H9 (cell line): ENCODE measurements at regions not wholly inside any gene's neighbourhood (a gene's known extent, or its start where the extent isn't known, plus 50 kb on each side); places are given as distances from the start of the nearest gene placed in this dataset.
A peak's percentile ranks its signal among the peaks of the same experiment; 100 is the strongest.

ENCODE experiments used
- DNase-seq: peaks from one replicate; pipeline ENCODE4 v3.0.0-alpha.2; 2017
- H2AFZ ChIP-seq: one replicate; pipeline ENCODE4 v1.6.1; 2013; ENCODE audit warnings: mild to moderate bottlenecking, low read length, control low read depth, moderate library complexity
- H2AK5ac ChIP-seq: 2 replicates; pipeline ENCODE4 v1.6.1; 2013; ENCODE audit warnings: low read length, control low read depth, mixed read lengths; ENCODE audit not compliant: insufficient read length
- H2BK120ac ChIP-seq: one replicate; pipeline ENCODE4 v1.6.1; 2013; ENCODE audit warnings: low read depth, mild to moderate bottlenecking, low read length, control low read depth, inconsistent platforms; ENCODE audit not compliant: poor library complexity, severe bottlenecking
- H2BK12ac ChIP-seq: 2 replicates; pipeline ENCODE4 v1.6.1; 2013; ENCODE audit warnings: low read length, control low read depth, mixed read lengths, low read depth; ENCODE audit not compliant: insufficient read length
- H2BK15ac ChIP-seq: 2 replicates; pipeline ENCODE4 v1.6.1; 2013; ENCODE audit warnings: low read depth, low read length, control low read depth
- H2BK20ac ChIP-seq: one replicate; pipeline ENCODE4 v1.6.1; 2013; ENCODE audit warnings: low read depth, mild to moderate bottlenecking, low read length, control low read depth, inconsistent platforms; ENCODE audit not compliant: poor library complexity, severe bottlenecking
- H2BK5ac ChIP-seq: 2 replicates; pipeline ENCODE4 v1.6.1; 2013; ENCODE audit warnings: low read length, control low read depth, mixed read lengths; ENCODE audit not compliant: insufficient read length
- H3K14ac ChIP-seq: 2 replicates; pipeline ENCODE4 v1.6.1; 2013; ENCODE audit warnings: low read length, control low read depth; ENCODE audit not compliant: insufficient read depth
- H3K18ac ChIP-seq: 2 replicates; pipeline ENCODE4 v1.6.1; 2013; ENCODE audit warnings: low read depth, mild to moderate bottlenecking, mixed read lengths, low read length, control low read depth; ENCODE audit not compliant: insufficient read length
- H3K23ac ChIP-seq: 2 replicates; pipeline ENCODE4 v1.6.1; 2013; ENCODE audit warnings: low read length, control low read depth, mixed read lengths, low read depth; ENCODE audit not compliant: insufficient read length
- H3K23me2 ChIP-seq: 2 replicates; pipeline ENCODE4 v1.6.1; 2013; ENCODE audit warnings: low read depth, mild to moderate bottlenecking, mixed read lengths, low read length, control low read depth; ENCODE audit not compliant: insufficient read length, poor library complexity, severe bottlenecking
- H3K27ac ChIP-seq: 2 replicates; pipeline ENCODE4 v1.5.1; 2013; ENCODE audit warnings: low read length, control low read depth, mixed read lengths, low read depth; ENCODE audit not compliant: insufficient read length
- H3K27me3 ChIP-seq: 2 replicates; pipeline ENCODE4 v1.6.1; 2013; ENCODE audit warnings: low read length, control low read depth, inconsistent platforms; ENCODE audit not compliant: insufficient read depth
- H3K4ac ChIP-seq: 2 replicates; pipeline ENCODE4 v1.6.1; 2013; ENCODE audit warnings: low read depth, mild to moderate bottlenecking, control low read depth, inconsistent platforms, low read length, moderate library complexity
- H3K4me1 ChIP-seq: 2 replicates; pipeline ENCODE4 v1.6.1; 2013; ENCODE audit warnings: low read length, control low read depth, inconsistent platforms; ENCODE audit not compliant: insufficient read depth
- H3K4me2 ChIP-seq: 2 replicates; pipeline ENCODE4 v1.6.1; 2013; ENCODE audit warnings: low read length, control low read depth, mixed read lengths; ENCODE audit not compliant: insufficient read length, insufficient read depth
- H3K56ac ChIP-seq: 2 replicates; pipeline ENCODE4 v1.6.1; 2013; ENCODE audit warnings: low read depth, mild to moderate bottlenecking, mixed read lengths, low read length, control low read depth; ENCODE audit not compliant: insufficient read length
- H3K79me1 ChIP-seq: 2 replicates; pipeline ENCODE4 v1.6.1; 2013; ENCODE audit warnings: low read depth, mild to moderate bottlenecking, moderate library complexity, low read length, control low read depth, inconsistent platforms; ENCODE audit not compliant: insufficient read depth, poor library complexity, severe bottlenecking
- H3K79me2 ChIP-seq: 2 replicates; pipeline ENCODE4 v1.6.1; 2013; ENCODE audit warnings: low read length, control low read depth, inconsistent platforms; ENCODE audit not compliant: insufficient read depth
- H3K9ac ChIP-seq: 2 replicates; pipeline ENCODE4 v1.6.1; 2013; ENCODE audit warnings: low read length, control low read depth, mixed read lengths; ENCODE audit not compliant: insufficient read length; ENCODE audit errors: extremely low read depth
- H3K9me3 ChIP-seq: one replicate; pipeline ENCODE4 v1.6.1; 2013; ENCODE audit warnings: low read depth, low read length, inconsistent platforms; ENCODE audit not compliant: control insufficient read depth
- H3T11ph ChIP-seq: one replicate; pipeline ENCODE4 v1.6.1; 2013; ENCODE audit warnings: mild to moderate bottlenecking, low read length, control low read depth, inconsistent platforms
- H4K20me1 ChIP-seq: one replicate; pipeline ENCODE4 v1.6.1; 2013; ENCODE audit not compliant: control insufficient read depth, insufficient read length, insufficient read depth
- H4K5ac ChIP-seq: 2 replicates; pipeline ENCODE4 v1.6.1; 2013; ENCODE audit warnings: low read depth, mild to moderate bottlenecking, mixed read lengths, low read length, control low read depth; ENCODE audit not compliant: insufficient read length
- H4K8ac ChIP-seq: replicated peaks from 2 replicates; pipeline ENCODE4 v1.6.1; 2013; ENCODE audit warnings: low read length, control low read depth, mixed read lengths, low read depth; ENCODE audit not compliant: insufficient read length
- H4K91ac ChIP-seq: 2 replicates; pipeline ENCODE4 v1.6.1; 2013; ENCODE audit warnings: low read depth, mild to moderate bottlenecking, moderate library complexity, mixed read lengths, low read length, control low read depth; ENCODE audit not compliant: insufficient read length
- H3K27ac Mint-ChIP-seq, 3 experiments: 2 replicates in 2 of 3; 3 replicates in 1 of 3; pipeline ENCODE4 v1.8.0; 2020 to 2021; ENCODE audit warnings: mixed read lengths in 3 of 3, mild to moderate bottlenecking in 1 of 3, moderate library complexity in 1 of 3
- H3K27me3 Mint-ChIP-seq: 2 replicates; pipeline ENCODE4 v1.8.0; 2021; ENCODE audit warnings: low read depth, mild to moderate bottlenecking, moderate library complexity, mixed read lengths
- H3K36me3 Mint-ChIP-seq, 3 experiments: 2 replicates in 2 of 3; 3 replicates in 1 of 3; pipeline ENCODE4 v1.8.0; 2020 to 2021; ENCODE audit warnings: low read depth in 3 of 3, mixed read lengths in 3 of 3; ENCODE audit not compliant: insufficient read depth in 1 of 3
- H3K4me1 Mint-ChIP-seq, 2 experiments: 2 replicates each; pipeline ENCODE4 v1.8.0; 2020; ENCODE audit warnings: mixed read lengths in 2 of 2
- H3K4me3 Mint-ChIP-seq, 2 experiments: 2 replicates in 1 of 2; 3 replicates in 1 of 2; pipeline ENCODE4 v1.8.0; 2020 to 2021; ENCODE audit warnings: mild to moderate bottlenecking in 2 of 2, mixed read lengths in 2 of 2, moderate library complexity in 1 of 2
- H3K9me3 Mint-ChIP-seq, 2 experiments: 2 replicates in 1 of 2; 3 replicates in 1 of 2; pipeline ENCODE4 v1.8.0; 2020; ENCODE audit warnings: mild to moderate bottlenecking in 2 of 2, mixed read lengths in 2 of 2, moderate library complexity in 1 of 2
- TF ChIP-seq, protein P1 (sequence below): fragments of 200-600 bp; sonication (generic); conservative IDR thresholded peaks from 3 replicates; pipeline ENCODE4 v1.8.0; 2021; ENCODE audit warnings: antibody characterized with exemption, mild to moderate bottlenecking

DNA sequence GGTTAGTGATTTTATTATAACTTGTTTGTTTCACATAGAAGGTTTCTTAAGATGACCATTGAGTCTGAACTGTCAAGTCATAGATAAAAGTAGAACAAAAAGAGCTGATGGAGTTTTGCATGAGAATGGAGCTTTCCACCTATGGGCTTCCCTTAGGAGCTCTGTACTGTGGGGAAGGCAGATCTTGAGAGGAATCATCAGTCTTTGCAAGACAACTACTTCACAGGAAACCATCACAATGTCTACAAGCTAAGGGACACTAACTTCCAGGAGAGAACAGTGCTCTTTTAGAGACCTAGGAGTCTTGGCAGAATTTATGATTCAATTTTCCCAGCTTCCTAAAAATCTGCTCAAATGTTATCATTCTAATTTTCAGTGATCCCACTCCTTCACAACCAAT, 78.2 kb downstream of the FBXO5 start:
- H3K27ac Mint-ChIP-seq: peak overlapping the region in 1 of 3 experiments; percentile 17; a peak in 1 of 7 replicates
- no peak overlapping the region for H2BK15ac ChIP-seq
- DNase-seq: no peak
- TF ChIP-seq, protein P1, sequence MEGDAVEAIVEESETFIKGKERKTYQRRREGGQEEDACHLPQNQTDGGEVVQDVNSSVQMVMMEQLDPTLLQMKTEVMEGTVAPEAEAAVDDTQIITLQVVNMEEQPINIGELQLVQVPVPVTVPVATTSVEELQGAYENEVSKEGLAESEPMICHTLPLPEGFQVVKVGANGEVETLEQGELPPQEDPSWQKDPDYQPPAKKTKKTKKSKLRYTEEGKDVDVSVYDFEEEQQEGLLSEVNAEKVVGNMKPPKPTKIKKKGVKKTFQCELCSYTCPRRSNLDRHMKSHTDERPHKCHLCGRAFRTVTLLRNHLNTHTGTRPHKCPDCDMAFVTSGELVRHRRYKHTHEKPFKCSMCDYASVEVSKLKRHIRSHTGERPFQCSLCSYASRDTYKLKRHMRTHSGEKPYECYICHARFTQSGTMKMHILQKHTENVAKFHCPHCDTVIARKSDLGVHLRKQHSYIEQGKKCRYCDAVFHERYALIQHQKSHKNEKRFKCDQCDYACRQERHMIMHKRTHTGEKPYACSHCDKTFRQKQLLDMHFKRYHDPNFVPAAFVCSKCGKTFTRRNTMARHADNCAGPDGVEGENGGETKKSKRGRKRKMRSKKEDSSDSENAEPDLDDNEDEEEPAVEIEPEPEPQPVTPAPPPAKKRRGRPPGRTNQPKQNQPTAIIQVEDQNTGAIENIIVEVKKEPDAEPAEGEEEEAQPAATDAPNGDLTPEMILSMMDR: no peak
- H3K4ac ChIP-seq: no peak overlapping the region
- no peaks in the 10 kb centered on the region for H3K27me3 ChIP-seq
- no peaks in the 10 kb centered on the region for H3K9me3 ChIP-seq
- H3K9ac ChIP-seq: no peak overlapping the region
- H3K23ac ChIP-seq: no peak overlapping the region
- H3K27ac ChIP-seq: no peak overlapping the region
- H3K27me3 Mint-ChIP-seq: peaks cover 49% of the 10 kb centered on the region
- no peaks in the 10 kb centered on the region for H3K36me3 Mint-ChIP-seq
- no peak overlapping the region for H2AFZ ChIP-seq
- H3K56ac ChIP-seq: no peak overlapping the region
- H3K4me1 ChIP-seq: no peaks in the 10 kb centered on the region; the same call in 1 of the 2 replicates
- H3K4me2 ChIP-seq: no peak overlapping the region
- no peak overlapping the region for H4K5ac ChIP-seq
- no peak overlapping the region for H3T11ph ChIP-seq
- no peak overlapping the region for H2BK120ac ChIP-seq
- H2BK5ac ChIP-seq: no peak overlapping the region
- H4K91ac ChIP-seq: no peak overlapping the region
- no peaks in the 10 kb centered on the region for H3K79me1 ChIP-seq
- H3K4me3 Mint-ChIP-seq: no peak overlapping the region
- no peaks in the 10 kb centered on the region for H4K20me1 ChIP-seq
- no peaks in the 10 kb centered on the region for H3K23me2 ChIP-seq
- peaks cover 0 to 4% of the 10 kb centered on the region in 2 experiments; a peak in 1 of 5 replicates for H3K9me3 Mint-ChIP-seq
- no peaks in the 10 kb centered on the region for H3K79me2 ChIP-seq
- no peak overlapping the region for H2BK20ac ChIP-seq
- H3K14ac ChIP-seq: no peak overlapping the region
- no peak overlapping the region for H2BK12ac ChIP-seq
- H4K8ac ChIP-seq: no peak overlapping the region
- peaks cover 29 to 57% of the 10 kb centered on the region in 2 experiments for H3K4me1 Mint-ChIP-seq
- H3K18ac ChIP-seq: no peak overlapping the region
- no peak overlapping the region for H2AK5ac ChIP-seq
